ENCODE measurements at regions not wholly inside any gene's neighbourhood (a gene's known extent, or its start where the extent isn't known, plus 50 kb on each side); places are given as distances from the start of the nearest gene placed in this dataset.

DNA sequence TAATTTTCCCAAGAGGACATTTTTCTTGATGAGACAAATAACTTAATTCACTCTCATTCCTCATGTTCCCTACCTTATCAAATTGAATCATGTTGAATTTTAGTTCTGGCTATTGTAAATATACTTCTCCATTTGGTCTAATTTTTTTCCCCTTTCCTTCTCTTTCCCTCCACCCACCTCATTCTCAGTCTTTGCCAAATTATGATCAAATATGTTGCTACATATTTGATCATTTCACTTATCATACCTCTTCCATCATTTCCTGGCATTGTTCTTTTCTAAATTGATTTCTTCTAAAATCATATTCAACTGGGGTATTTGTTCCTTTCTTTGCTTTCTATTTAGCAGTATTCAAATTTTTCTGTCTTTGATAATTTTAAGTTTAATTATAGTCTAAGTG is 52.3 kb downstream of the HDGFL1 start:
- no peak for DNase-seq

DNA sequence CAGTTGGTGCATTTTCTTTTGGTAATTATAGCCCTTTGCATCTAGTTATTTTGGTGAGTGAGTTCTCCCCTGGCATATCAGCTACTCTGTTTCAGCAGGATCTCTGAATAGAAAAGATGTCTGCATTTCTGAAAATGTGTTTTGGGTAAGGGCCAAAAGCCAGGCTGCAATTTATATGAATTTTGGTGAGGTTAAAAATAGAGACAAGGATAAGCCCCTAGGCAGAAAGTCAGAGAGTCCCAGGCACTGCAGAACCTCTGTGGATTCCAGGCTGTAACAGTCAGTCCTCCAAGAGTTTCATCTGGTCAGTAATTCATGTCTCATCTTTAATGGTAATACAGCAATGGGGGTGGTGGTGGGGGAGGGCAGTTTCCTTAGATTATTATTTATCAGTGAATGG is 53.0 kb downstream of the HDGFL1 start:
- no peak for DNase-seq

DNA sequence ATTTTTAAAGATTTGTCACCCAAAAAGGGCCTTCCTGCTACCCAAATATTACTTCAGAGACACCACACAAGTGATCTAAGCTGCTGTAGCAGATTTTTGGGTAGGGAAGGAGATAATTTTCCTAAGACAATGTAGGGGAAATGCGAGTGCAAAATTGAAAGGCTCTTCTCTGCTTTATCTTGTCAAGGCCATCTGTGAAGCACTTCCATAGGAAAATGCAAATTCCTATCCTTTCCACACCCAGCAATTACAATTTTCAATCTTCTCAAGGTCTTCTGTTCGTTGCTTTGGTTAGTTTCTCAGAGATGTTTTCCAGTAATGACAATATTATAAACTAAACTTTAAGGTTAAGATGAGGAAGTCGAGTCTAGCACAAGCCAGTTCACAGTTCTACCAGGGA is 53.4 kb downstream of the HDGFL1 start:
- DNase-seq: no peak

DNA sequence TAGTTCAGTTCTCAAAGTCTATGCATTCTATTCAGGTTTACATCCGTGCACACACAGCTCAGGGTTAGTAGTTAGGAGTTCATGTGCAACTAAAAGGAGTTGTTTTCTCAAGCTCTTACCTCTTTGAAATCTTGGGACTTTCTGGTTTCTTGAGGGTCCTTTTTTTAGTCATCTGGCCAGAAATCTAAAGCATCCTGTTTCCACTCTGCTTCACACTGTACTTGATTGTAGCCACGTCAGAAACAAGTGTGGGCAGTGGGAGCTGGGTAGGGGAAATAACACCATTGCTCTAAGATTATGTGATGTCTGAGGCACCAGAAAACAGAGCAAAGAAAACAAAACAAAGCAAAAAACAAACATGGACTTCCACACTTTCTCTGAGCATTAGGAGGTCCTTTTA is 58.3 kb downstream of the HDGFL1 start:
- DNase-seq: no peak

DNA sequence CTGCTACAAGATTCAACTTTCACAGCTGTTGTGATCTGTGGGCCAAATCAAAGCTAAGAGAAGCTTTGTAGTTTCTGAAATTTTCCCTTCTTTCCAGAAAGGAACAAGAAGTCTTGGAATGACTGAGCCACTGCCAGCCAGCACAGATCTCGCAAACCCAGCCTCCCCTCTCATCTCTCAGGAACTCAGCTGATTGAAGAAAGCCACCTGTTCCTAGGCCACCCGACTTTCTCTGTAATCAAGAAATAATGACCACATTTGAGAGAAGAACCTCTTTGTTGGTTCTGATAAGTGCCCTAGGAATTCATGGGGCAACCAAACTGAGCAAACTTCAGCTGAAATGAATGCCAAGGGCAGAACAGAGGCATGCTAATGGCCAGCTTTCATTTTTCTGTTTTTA is 61.7 kb downstream of the HDGFL1 start:
- DNase-seq: no peak

DNA sequence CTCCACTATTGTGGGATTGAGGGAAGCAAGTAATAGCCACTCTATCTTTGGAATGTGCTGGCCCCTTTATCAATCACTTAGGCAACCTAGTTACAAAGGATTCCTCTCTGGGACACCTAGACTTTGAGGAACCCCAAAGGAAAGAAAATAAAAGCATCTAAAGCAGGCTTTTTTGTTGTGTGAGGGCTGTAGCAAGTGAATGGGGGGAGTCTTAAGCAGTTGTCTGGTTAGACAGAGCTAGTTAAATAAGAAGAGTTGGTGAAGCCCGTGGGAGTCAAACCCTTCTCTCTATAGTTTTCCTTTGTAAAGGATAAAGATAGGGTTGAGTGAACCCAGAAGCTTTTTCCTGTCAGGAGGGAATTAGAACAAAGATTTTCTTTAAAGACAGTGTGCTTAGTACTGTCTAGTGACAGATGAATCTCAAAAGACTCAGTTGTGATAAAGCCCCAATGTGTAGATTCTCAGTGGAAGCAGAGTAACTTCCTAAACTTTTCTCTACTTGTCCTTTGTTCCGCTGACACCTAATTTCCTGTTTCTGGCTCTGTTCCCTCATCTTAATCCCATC is 63.3 kb downstream of the HDGFL1 start:
- DNase-seq: no peak

DNA sequence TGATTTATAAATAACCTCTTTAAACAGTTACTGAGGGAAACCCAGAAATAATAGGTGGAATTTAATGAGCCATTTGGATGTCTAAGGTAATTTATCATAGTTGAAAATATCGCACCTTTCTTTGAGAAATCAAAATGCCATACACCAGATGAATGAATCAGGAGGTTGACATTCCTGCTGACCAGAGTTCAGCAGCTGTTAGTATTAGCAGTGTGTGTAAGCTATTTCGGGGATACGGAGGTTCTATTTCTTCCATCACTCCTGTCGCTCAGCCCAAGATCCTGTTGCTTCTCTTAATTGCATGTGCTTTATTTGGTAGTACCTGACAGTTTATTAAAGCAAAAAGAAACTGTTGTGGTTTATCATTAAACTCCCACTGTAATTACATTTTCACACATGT is 67.1 kb downstream of the HDGFL1 start:
- no peak for DNase-seq

DNA sequence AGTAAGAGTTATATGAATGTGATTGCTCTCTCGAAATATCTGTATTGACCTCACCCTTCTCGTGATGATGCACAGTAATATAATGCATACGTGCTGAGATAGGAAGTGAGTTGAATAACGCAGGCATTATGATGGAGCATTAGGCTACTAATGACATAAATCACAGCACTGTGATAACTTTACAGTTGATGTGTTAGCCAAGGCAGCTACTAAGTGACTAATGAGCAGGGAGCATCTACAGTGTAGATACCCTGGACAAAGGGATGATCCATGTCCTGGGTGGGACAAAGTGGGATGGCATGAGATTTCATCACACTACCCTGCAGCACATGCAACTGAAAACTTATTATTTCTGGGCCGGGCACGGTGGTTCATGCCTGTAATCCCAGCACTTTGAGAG is 68.4 kb downstream of the HDGFL1 start:
- no peak for DNase-seq

DNA sequence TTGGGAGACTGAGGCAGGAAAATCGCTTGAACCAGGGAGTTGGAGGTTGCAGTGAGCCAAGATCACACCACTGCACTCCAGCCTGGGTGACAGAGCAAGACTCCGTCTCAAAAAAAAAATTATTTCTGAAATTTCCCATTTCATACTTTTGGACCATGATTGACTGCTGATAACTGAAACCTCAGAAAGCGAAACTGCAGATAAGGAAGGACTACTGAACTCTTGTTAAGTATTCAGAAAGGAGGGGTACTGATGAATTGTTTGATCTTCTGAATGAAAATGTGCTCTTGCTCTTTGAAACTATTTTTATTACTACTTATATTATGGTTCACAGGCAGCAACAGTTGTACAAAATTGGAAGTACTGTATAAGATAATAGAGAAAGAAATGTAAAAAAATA is 69.0 kb downstream of the HDGFL1 start:
- DNase-seq: no peak

DNA sequence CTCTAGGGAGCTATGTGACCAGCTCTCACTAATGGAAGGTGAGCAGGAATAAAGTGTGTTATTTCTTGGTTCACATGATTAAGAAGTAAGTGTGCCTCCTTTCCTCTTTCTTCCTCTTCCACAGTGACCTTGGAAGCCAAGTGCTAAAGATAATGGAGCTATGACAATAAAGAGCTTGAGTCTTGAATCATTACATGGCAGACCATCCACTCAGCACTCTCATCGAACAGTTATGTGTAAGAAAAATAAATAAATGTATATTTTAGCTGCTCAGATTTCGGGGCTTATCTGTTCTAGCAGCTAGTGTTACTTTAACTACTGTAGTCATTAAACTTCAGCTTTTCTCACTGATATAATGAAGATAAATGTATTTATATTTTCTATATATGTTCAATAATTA is 72.9 kb downstream of the HDGFL1 start:
- no peak for DNase-seq

DNA sequence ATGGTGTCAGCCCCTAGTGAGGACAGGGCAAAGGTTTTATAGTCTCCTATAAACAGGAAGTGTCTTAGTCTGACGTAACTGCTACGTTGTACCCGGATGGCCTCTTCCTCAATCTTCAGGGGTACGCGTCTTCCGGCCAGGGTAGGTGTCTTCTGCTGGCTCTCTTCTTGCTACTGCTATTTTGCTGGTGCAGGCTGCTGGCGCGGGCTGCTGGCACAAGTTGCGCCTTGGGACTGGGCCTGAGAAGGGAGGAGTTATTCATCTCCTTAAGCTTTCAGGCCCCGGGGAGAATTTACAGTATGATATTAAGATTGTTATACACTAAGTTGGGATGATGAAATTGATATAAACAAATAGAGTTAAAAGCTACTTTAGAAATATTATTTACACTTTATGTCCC is 74.4 kb downstream of the HDGFL1 start:
- no peak for DNase-seq

DNA sequence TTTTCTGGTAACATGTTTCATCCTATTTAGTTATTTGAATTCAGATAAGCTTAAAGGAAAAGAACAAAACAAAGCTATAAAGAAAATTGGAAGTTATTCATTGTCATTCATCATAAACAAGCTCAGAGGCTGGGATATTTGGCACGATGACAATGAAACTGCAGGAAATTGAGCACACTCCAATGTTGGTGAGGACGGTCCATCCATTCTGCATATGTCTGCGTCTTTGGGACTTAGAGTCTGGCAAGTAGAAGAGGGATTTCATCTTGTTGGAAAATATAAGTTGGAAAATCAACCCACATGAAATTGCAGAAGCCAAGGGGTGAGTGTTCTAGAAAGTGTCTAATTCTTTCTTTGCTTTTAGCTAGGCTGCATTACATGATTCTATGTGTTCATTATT is 78.4 kb downstream of the HDGFL1 start:
- no peak for DNase-seq

DNA sequence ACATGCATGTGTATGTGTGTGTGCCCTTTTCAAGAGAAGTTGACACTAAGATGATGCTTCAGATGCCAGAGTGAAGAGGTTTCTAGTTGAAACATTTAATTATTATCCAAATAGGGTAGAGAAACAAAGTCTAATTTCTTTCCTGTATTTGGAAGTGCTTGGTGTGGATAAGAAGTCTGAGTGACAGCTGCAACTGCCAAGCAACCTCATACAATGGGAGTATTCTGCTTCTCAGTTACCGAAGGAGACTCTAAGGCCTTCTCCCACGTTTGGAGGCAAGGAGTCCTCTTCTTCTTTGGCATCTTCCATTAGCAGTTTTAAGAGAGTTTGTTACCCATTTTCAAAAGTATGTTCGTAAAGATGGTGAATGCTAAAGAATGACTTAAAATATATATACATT is 82.4 kb downstream of the HDGFL1 start:
- no peak for DNase-seq

DNA sequence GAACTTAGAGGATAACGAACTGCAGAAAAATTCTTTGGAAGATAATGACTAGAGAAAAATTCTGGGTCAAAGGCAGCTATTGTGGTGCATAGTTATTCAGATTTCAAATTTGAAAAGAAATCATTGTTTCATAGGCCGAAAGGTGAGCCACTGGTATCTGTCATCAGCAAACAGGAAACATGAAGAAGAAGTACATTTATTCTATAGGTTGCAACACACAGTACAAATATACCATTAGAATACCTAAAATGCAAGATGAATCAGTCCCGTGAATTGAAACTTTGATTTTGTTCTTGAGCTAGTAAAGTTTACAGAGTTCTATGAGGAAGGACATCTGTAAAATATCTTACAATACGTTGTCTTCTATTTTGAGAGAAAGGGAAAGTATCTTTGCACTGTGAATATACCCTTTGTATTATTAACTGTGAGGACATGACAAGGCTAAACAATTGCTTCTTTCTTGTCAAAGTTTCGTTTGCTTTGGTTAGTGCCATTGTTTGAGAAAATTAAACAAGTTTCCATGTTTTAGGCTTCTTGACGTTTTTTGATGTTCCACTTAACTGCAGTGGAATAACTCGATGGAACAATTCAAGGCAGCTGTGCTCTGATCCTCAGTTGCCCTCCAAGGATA is 84.7 kb downstream of the HDGFL1 start:
- DNase-seq: no peak

DNA sequence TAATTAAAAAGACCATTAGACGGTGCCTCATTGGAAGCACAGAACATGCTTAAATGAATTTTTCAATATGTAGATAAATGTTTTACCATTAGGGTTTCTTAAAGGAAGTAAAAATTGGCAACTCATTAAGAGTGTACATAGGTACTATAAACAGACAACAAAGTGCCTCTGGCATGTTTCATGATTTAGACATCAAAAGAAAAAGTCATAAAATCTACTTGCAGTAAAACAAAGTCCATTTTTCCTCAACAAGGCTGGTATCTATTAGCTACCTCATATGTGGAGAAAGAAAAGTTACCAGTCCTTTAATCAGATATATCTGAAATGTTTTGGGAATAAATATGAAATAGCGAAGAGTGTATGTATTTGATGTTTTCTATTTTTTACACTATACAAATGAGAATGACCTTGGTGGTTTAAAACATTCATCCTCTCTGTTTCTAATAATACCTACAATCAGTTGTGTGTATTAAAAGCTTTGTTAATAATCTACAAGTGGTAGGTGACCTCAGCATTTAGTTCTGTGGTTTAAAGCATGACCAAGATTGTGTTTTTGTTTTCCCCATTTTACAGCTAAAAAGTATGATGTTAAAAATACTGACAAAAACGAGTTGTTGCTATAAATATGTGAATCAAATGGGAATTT is 87.5 kb downstream of the HDGFL1 start:
- DNase-seq: no peak

DNA sequence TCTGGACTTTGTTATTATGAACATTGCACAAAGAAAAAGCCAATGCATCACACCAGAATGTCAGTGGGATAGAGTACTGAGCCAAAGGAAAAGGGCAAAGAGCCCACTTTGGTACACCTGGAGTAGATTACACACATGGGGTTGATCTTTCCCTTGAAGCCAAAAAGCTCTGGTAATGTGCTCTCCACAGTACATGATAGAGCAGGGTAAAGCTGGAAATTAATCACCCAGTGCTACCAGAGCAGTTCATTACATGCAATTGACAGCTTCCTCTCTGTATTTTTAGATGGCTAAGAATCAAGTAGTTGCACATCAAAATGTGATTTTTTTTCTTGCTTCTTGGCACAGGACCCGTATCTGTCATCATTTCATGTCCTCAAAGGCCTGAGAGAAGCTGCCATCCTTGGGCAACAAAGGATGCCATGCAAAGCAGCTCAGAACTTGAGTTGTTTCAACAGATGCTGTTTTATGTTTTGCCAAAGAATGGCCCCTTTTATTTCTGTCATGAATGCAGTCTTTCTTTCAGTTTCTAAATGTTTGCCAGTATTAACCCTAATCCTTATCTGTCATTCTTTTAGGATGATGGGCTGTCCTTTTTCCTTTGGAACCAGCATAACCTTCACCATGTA is 88.1 kb downstream of the HDGFL1 start:
- DNase-seq: no peak

DNA sequence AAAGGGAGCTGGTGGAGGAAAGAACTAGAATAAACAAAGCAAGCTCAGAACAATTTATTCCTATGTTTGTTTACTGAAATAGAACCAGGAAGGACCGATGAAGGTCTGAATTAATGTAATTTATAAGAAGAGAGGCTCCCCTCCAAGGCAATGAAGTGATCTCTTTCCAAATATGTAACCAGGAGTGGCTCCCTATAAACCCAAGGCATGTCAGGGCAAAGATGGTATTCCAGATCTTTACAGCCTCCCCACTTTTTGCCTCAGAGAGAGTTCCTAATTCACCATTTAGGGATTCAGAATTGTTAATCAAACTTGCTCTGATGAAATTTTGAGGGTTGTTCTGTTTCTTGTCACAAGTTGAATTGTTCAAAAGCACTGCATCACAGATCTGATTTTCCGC is 88.8 kb downstream of the HDGFL1 start:
- DNase-seq: no peak

DNA sequence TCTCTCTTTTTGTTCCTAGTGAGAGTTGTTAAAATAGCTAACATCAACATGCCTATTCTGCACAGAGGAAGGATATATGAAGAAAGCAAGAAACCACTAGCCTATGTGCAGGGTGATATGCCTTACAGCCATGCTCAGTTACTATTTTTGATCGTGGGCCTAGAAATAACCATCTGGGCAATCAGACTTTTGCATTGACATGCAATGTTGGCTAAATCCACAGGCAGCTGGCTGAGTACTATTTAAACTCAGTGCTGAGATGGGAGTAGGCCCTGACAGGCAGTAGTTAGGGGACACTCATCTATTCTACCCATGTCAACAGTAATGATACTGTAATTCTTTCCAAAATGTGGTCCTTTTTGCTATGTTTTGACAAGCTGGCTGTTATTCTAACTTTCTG is 89.6 kb downstream of the HDGFL1 start:
- no peak for DNase-seq

DNA sequence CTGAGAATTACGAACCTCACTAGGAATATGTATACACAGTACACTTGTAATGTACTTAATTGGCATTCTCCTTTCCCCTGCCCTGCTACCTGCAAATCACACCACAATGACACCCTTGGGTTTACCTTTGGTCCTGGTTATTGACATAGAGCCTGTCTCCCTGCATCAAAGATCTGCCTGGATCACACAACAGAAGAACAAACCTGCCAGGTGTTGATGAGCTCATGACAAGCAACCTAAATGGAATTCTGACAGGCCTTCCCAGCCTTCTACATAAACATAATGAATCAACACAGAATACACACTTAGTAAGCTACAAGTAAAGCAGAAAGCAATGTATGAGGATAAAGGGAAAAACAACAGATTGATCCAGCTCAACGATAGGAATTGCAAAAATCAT is 95.6 kb downstream of the HDGFL1 start:
- DNase-seq: peak; percentile 20

DNA sequence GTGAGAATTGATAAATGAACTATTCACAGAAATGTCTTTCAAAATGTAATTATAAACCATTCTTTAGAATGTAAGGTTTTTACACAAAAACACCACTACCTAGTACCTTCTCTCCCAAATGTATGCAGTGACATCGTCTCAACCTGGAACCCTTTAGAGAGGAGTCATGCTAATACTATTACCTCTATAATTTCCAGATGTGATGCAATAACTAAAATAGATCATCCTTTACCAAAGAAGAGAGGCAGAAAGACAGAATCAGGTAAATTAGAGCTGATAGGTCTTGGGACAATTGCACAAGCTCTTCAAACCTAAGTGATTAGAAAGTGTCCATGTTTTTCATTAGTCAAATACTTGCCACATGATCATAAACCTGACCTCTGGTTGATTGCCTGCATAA is 96.7 kb downstream of the HDGFL1 start:
- DNase-seq: no peak

DNA sequence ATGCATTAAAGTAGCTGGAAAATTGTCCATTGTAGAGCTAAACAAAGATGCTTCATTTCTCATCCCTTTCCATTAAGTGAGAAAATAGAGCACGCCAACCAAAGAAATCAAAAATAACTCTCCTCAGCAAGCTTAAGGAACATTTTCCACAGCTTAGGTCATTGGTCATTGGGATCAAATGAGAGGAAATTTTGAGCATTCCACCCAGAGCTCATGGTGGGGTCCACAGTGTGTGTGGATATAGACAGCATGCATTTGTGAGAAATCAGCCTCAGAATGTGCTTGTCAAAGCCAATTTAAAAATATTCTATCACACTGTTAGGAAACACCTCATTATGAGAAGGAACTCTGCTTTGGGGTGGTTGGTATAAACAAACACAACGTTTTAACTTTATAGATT is 97.2 kb downstream of the HDGFL1 start:
- no peak for DNase-seq

DNA sequence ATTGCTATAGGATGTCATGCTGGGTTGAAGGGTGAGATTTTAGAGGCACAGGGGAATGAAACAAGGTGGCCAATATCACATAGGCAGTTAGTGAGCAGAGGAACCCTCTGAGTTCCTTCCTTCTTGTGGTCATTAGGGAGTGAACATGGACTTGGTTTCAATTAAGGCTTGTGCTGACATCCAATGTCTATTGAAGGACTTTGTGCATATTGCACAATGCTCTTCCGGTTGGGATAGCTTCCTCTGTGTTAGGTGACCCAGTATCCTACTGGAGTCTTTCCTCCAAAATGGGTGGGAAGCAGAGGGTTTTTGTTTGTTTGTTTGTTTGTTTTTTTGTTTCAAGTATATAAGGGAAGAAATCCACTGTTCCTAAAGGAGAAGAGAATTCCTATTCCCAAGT is 98.5 kb downstream of the HDGFL1 start:
- DNase-seq: no peak

DNA sequence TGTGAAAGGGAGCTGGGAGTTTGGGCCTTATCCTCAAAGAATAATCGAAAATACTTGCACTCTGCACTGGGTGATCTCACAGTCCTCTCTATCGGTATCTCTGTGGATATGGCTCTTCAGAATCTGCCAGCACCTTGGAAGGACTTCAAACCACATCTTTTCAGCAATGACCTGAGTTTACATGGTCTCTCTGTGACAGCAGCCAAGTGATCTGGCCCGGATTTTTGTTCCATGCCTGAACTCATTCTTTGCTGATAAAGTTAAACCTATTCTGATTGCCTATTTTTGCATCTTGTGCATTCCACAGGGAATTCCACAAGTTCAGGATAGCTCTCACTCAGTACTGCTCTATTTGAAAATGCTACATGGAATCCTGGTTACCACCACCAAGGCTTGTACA is 98.9 kb downstream of the HDGFL1 start:
- DNase-seq: no peak

DNA sequence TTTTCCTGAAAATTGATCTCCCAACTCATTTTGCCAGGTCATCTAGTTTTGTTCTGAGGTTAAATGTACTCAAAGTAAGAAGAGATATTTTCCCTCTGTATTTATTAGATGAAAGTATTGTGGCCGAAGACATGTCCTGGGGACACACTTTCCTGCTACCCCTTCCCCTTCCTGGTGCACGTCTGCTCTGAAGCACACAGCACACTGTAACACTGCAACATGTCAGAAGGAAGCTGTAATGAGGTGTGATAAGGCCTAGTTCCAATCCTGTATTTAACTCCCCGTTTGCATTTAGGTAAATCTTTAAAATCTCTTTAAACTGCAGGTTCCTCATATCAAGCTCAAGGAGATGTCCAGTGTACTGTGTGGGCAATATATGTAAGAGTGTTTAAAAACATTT is 99.4 kb downstream of the HDGFL1 start:
- no peak for DNase-seq

DNA sequence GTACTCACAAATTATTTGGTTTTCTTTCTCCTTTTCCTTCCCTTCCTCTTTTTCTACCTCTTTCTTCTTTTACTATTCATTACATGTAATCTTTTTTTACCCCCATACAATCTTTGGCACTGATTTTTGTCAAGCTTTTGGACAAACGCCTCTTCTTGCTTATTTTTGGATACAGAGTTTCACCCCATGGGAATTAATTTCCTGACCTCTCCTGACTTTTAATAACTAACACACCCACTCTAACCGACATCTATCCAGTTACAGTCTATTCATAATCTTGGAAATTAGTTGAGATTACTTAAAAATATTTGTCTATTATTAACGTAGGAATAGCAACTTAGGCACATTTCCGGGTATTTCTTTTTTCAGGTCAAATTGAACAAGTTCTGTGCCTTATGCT is 101.2 kb downstream of the HDGFL1 start:
- DNase-seq: no peak

All from NCI-H510A (cell line).